Midbrain (tissue), 1 donor: ENCODE measurements at regions not wholly inside any gene's neighbourhood (a gene's known extent, or its start where the extent isn't known, plus 50 kb on each side); places are given as distances from the start of the nearest gene placed in this dataset.
"Not testable (repeated sequence)": the region's sequence is repeated elsewhere in the genome, so short reads cannot be mapped to it uniquely, and the experiment has no call there.

ENCODE experiments used
- DNase-seq: peaks from one replicate; lab custom pipeline; 2025; lab: John Stamatoyannopoulos, UW

- no peak for DNase-seq
Measured at GRCh38 chr5:125685771-125686170, 737.4 kb upstream of the GRAMD2B start.

- DNase-seq = not testable (repeated sequence)
Measured at GRCh38 chr5:125691738-125692530, 731.3 kb upstream of the GRAMD2B start.

DNA sequence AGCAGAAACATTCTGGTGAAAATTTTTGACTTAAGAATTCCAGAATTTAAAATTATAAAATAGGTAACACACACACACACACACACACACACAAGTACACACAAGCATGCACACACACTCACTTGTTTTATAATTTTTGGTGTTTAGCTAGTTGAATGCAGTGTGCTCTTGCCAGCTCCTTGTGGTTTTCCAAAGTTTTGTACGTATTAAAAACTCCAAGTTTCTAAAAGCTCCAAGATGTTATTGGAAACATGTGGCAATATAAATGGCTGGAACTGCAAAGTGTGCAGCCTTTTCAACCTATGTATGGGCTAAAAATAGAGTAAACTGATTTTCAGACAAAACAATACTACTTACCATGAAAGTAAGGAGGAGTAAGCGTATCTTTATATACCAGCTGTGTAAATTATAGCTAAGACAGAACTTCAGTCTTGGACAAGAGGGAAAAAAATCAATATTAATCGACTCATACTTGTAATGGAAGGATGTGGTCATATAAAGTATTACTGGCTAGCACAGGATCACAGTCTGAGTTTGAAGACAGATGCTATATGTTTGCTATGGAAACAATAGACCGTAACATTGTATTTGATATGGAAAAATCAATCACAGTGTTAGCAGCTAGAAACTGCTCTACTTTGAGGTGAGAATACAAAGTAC lies 727.1 kb upstream of the GRAMD2B start:
- no peak for DNase-seq

GRCh38 chr5:125696762-125697161 lies 726.4 kb upstream of the GRAMD2B start:
- DNase-seq = no peak

DNA sequence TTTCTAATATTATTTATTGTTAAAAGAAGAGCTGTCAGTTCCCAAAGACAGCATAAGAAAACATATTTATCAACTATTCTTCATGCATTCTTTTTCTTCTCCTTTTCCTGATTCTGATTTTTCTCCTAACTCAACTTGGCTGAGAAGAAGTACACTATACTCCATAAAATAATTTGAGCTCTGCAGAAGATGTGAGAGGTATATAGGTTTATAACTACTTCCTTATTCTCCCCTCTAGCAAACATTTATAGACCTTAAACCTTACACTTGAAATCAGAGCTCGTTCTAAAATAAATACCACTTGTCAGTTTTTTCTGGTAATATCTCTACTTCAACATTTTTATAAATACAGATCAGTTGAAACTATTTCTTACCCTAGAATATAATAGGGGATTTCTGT lies 724.8 kb upstream of the GRAMD2B start:
- no peak for DNase-seq

- DNase-seq = no peak
Measured at GRCh38 chr5:125699860-125700259, 723.3 kb upstream of the GRAMD2B start.

GRCh38 chr5:125700380-125700861 lies 722.8 kb upstream of the GRAMD2B start:
- no peak for DNase-seq

GRCh38 chr5:125703616-125704015 lies 719.6 kb upstream of the GRAMD2B start:
- no peak for DNase-seq

GRCh38 chr5:125704888-125705287 lies 718.3 kb upstream of the GRAMD2B start:
- no peak for DNase-seq

GRCh38 chr5:125708583-125708982 lies 714.6 kb upstream of the GRAMD2B start:
- DNase-seq = no peak

- DNase-seq = no peak
Measured at GRCh38 chr5:125710745-125711144, 712.5 kb upstream of the GRAMD2B start.

- DNase-seq = no peak
Measured at GRCh38 chr5:125712397-125712796, 710.8 kb upstream of the GRAMD2B start.

DNA sequence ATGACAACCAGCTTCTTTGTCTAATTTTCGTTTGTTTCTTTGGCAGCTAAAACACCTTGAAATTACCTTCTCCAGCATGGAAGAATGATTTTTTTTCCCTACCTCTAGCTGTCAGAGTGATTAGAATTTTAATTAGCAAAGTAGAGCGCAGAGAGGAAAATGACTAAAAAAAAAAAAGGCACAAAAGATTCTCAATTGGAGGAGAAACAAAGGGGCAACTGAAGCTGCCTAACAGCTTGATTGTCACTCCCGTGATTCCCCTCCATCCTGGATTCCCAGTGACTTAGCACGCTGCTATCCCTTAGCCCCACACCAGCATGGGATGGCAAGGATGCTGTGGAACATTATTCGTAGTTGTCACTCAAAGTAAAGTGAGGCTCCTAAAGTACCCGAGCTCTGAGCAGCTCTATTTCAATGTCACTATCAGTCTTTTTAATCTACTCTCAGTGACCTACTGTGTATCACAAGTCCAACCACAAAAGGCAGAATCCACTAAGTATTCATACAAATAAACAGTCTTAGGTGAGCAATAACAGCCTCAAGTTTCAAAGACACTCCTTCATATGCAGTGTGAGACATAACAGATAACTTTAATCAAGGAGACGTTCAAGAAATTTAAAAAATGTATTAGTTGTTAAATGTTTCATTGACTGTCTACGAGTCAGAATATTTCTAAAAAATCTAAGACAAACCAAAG lies 710.0 kb upstream of the GRAMD2B start:
- no peak for DNase-seq

DNA sequence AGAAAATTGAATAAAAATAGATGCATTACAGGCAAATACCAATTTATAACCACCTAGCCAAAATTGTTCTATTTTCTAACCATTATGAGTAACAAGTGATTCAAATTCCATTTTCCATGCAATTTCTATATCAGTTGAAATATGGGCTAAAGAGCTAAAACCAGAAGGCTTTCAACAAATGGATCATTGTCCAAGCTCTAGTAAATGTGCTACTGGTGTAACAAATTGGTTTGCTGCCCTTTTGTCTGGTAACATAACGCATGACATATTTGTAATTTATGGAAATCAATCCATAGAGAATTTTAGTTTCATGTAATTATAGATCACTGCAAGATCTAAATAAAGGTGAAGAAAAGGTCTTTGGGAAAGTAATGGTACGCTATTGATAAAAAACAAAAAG lies 708.0 kb upstream of the GRAMD2B start:
- DNase-seq = no peak

DNA sequence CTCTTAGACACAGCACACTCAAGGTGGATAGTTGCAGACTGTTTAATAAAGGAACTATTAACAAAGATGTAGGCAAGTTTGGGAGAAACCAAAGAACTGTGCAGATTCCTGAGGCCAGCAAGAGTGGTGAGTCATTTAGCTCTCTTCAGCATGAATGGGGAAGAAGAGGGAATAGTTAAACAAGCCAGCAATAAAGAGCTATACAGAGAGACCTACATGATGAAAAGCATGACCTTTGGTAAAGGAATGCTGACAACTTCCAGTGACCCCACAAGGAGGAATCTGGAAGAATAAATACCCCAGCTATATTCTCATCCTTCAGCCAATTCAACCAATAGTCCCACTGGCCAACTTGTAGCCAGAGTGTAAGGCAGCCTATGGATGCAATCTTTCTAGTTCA lies 706.0 kb upstream of the GRAMD2B start:
- no peak for DNase-seq

- peak; percentile 43 for DNase-seq
Measured at GRCh38 chr5:125719681-125720347, 703.4 kb upstream of the GRAMD2B start.

DNA sequence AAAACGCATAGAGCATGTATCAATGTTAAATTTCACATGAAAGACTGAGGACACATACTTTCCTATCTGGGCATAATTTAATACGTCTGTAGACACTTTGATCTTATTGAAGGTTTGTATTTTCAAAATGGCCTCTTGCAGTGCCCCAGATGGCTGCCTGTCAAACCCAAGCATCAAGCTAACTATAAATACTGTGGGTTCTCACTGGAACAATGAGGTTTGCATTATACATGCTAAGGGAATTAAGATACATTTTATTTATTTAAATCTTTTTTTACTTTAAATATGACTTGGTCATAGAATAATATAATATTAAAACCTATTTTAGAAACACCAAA lies 702.9 kb upstream of the GRAMD2B start:
- no peak for DNase-seq

DNA sequence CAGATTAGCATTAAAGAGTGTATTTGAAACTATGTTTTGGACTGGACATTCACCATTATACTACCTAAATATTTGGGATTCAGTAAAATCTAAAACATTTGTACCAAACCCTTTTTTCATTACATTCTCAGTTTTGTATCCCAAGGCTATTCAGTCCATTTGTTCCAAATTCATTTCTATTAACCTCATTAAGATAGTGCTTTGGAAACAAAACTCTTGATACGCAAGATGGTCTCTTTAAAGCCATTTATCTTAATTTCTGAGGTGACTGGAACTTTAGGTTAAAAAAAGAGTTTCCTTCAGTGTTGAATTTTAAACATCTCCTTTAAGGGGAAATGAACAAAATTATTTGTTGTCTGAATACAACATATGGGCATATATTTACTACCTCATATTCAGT lies 702.5 kb upstream of the GRAMD2B start:
- DNase-seq = no peak

DNA sequence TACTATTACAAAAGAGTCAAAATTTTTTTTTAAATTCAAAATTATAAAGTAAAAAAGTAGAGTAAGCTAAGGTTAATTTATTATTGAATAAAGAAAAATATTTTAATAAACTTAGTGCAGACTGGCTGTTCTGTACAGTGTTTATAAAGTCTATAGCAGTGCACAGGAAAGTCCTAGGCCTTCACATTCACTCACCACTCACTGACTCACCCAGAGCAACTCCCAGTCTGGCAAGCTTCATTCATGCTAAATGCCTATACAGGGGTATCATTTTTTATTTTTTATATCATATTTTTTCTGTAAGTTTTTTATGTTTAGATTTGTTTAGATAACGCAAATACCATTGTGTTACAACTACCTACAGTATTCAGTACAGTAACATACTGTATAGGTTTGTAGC lies 700.7 kb upstream of the GRAMD2B start:
- DNase-seq = no peak

DNA sequence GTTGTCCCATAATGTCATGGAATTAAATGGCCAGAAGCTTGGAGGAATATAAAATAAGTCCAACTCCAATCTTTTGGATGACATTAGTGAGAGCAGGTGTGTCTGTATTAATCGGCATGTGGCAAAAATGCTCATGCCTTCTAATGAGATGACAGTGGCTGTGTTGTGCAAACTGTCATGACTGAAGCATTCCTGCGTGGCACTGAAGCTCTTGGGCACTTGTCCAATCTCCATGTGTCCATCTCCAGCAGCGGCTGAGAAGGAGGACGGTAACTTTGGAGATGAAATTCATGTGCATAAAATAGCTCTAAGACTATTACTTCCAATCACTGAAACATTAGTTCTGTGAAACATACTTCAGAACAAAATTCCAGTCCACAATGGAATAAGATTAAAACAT lies 697.5 kb upstream of the GRAMD2B start:
- no peak for DNase-seq

- DNase-seq = no peak
Measured at GRCh38 chr5:125743939-125744338, 679.3 kb upstream of the GRAMD2B start.

DNA sequence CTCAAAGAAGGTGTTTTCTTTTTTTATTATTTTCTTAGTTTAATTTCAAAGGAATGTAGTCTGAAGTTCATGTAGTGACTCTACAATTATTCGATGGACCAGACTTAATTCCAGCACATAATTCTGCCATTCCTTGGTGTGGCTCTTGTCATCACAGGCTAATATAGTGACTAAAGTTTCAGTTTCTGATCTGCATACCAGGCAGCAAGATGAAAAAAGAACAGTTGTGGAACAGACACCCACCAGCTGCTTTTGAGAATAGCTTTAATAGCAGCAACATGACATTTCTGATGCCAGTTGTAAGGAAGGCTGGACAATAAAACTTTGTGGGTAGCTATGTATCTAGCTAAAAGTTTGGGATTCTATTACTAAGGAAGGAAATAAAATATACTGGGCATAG lies 676.3 kb upstream of the GRAMD2B start:
- no peak for DNase-seq
